ENCODE measurements at regions not wholly inside any gene's neighbourhood (a gene's known extent, or its start where the extent isn't known, plus 50 kb on each side); places are given as distances from the start of the nearest gene placed in this dataset.

GRCh38 chr17:13135506-13135905 lies 117.7 kb upstream of the ELAC2 start:
- TF ChIP-seq GATA2 (IDR thresholded peaks at IDR 0.05; ENCODE audit: low read depth, low read length) = no peak
- no peak for TF ChIP-seq GATA3 (IDR thresholded peaks at IDR 0.05; ENCODE audit: low read depth, low read length)
